ENCODE measurements at regions not wholly inside any gene's neighbourhood (a gene's known extent, or its start where the extent isn't known, plus 50 kb on each side); places are given as distances from the start of the nearest gene placed in this dataset.

- Histone ChIP-seq H3K9me3 (ENCODE audit: control insufficient read depth, insufficient read depth, low read length) (no peaks in the 10 kb centered on the region), H3K4me1 (ENCODE audit: control insufficient read depth, insufficient read depth, low read length) (no peaks in the 10 kb centered on the region), H3K36me3 (ENCODE audit: control insufficient read depth, insufficient read depth, low read length) (no peaks in the 10 kb centered on the region), H3K27me3 (ENCODE audit: control insufficient read depth, insufficient read depth, low read length) (no peaks in the 10 kb centered on the region), H3K27ac (ENCODE audit: low read length) (no peak overlapping the region), H3K4me3 (ENCODE audit: low read length) (no peak overlapping the region)
- no peak for DNase-seq (ENCODE audit: low read depth, low spot score)
These were observed 592.6 kb downstream of the TBC1D4 start for GRCh38 chr13:74889321-74889720.

- Histone ChIP-seq H3K36me3 (ENCODE audit: control insufficient read depth, insufficient read depth, low read length) (no peaks in the 10 kb centered on the region), H3K27me3 (ENCODE audit: control insufficient read depth, insufficient read depth, low read length) (no peaks in the 10 kb centered on the region), H3K4me3 (ENCODE audit: low read length) (no peak overlapping the region), H3K9me3 (ENCODE audit: control insufficient read depth, insufficient read depth, low read length) (no peaks in the 10 kb centered on the region), H3K4me1 (ENCODE audit: control insufficient read depth, insufficient read depth, low read length) (no peaks in the 10 kb centered on the region), H3K27ac (ENCODE audit: low read length) (no peak overlapping the region)
- DNase-seq (ENCODE audit: low read depth, low spot score) = no peak
- WGBS (ENCODE audit: insufficient coverage, insufficient read length) = no CpG with 5 or more reads among the region's 3 CpGs
These were observed 595.5 kb downstream of the TBC1D4 start for GRCh38 chr13:74886502-74886901.

- no peak for DNase-seq (ENCODE audit: low read depth, low spot score)
- no peaks in the 10 kb centered on the region for H3K36me3 ChIP-seq (ENCODE audit: control insufficient read depth, insufficient read depth, low read length)
- no CpG with 5 or more reads among the region's 3 CpGs for WGBS (ENCODE audit: insufficient coverage, insufficient read length)
- H3K4me3 ChIP-seq (ENCODE audit: low read length) = no peak overlapping the region
- H3K4me1 ChIP-seq (ENCODE audit: control insufficient read depth, insufficient read depth, low read length) = no peaks in the 10 kb centered on the region
- H3K27ac ChIP-seq (ENCODE audit: low read length) = no peak overlapping the region
- no peaks in the 10 kb centered on the region for H3K9me3 ChIP-seq (ENCODE audit: control insufficient read depth, insufficient read depth, low read length)
- no peaks in the 10 kb centered on the region for H3K27me3 ChIP-seq (ENCODE audit: control insufficient read depth, insufficient read depth, low read length)
These were observed 598.1 kb downstream of the TBC1D4 start for GRCh38 chr13:74883834-74884233.

- H3K4me1 ChIP-seq (ENCODE audit: control insufficient read depth, insufficient read depth, low read length) = no peaks in the 10 kb centered on the region
- no peaks in the 10 kb centered on the region for H3K36me3 ChIP-seq (ENCODE audit: control insufficient read depth, insufficient read depth, low read length)
- no peak overlapping the region for H3K27ac ChIP-seq (ENCODE audit: low read length)
- no peaks in the 10 kb centered on the region for H3K9me3 ChIP-seq (ENCODE audit: control insufficient read depth, insufficient read depth, low read length)
- no peak for DNase-seq (ENCODE audit: low read depth, low spot score)
- H3K27me3 ChIP-seq (ENCODE audit: control insufficient read depth, insufficient read depth, low read length) = no peaks in the 10 kb centered on the region
- no peak overlapping the region for H3K4me3 ChIP-seq (ENCODE audit: low read length)
These were observed 610.4 kb downstream of the TBC1D4 start for GRCh38 chr13:74871369-74872070.

- Histone ChIP-seq H3K4me1 (ENCODE audit: control insufficient read depth, insufficient read depth, low read length) (no peaks in the 10 kb centered on the region), H3K9me3 (ENCODE audit: control insufficient read depth, insufficient read depth, low read length) (no peaks in the 10 kb centered on the region), H3K4me3 (ENCODE audit: low read length) (no peak overlapping the region), H3K27me3 (ENCODE audit: control insufficient read depth, insufficient read depth, low read length) (no peaks in the 10 kb centered on the region), H3K36me3 (ENCODE audit: control insufficient read depth, insufficient read depth, low read length) (no peaks in the 10 kb centered on the region), H3K27ac (ENCODE audit: low read length) (no peak overlapping the region)
- no CpG with 5 or more reads among the region's 2 CpGs for WGBS (ENCODE audit: insufficient coverage, insufficient read length)
- no peak for DNase-seq (ENCODE audit: low read depth, low spot score)
These were observed 611.1 kb downstream of the TBC1D4 start for GRCh38 chr13:74870865-74871264.

- H3K27ac ChIP-seq (ENCODE audit: low read length) = no peak overlapping the region
- H3K36me3 ChIP-seq (ENCODE audit: control insufficient read depth, insufficient read depth, low read length) = no peaks in the 10 kb centered on the region
- no peak overlapping the region for H3K4me3 ChIP-seq (ENCODE audit: low read length)
- DNase-seq (ENCODE audit: low read depth, low spot score) = no peak
- H3K9me3 ChIP-seq (ENCODE audit: control insufficient read depth, insufficient read depth, low read length) = no peaks in the 10 kb centered on the region
- whole genome bisulfite sequencing (ENCODE audit: insufficient coverage, insufficient read length) = no CpG with 5 or more reads among the region's 2 CpGs
- no peaks in the 10 kb centered on the region for H3K4me1 ChIP-seq (ENCODE audit: control insufficient read depth, insufficient read depth, low read length)
- no peaks in the 10 kb centered on the region for H3K27me3 ChIP-seq (ENCODE audit: control insufficient read depth, insufficient read depth, low read length)
These were observed 612.1 kb downstream of the TBC1D4 start for GRCh38 chr13:74869846-74870245.

GRCh38 chr13:74868049-74868448, 613.9 kb downstream of the TBC1D4 start:
- no peaks in the 10 kb centered on the region for H3K4me1 ChIP-seq (ENCODE audit: control insufficient read depth, insufficient read depth, low read length)
- no peaks in the 10 kb centered on the region for H3K36me3 ChIP-seq (ENCODE audit: control insufficient read depth, insufficient read depth, low read length)
- no peaks in the 10 kb centered on the region for H3K27me3 ChIP-seq (ENCODE audit: control insufficient read depth, insufficient read depth, low read length)
- DNase-seq (ENCODE audit: low read depth, low spot score) = no peak
- H3K4me3 ChIP-seq (ENCODE audit: low read length) = no peak overlapping the region
- no peak overlapping the region for H3K27ac ChIP-seq (ENCODE audit: low read length)
- H3K9me3 ChIP-seq (ENCODE audit: control insufficient read depth, insufficient read depth, low read length) = no peaks in the 10 kb centered on the region

- no peak overlapping the region for H3K4me3 ChIP-seq (ENCODE audit: low read length)
- H3K27ac ChIP-seq (ENCODE audit: low read length) = no peak overlapping the region
- H3K9me3 ChIP-seq (ENCODE audit: control insufficient read depth, insufficient read depth, low read length) = no peaks in the 10 kb centered on the region
- DNase-seq (ENCODE audit: low read depth, low spot score) = no peak
- H3K4me1 ChIP-seq (ENCODE audit: control insufficient read depth, insufficient read depth, low read length) = no peaks in the 10 kb centered on the region
- H3K27me3 ChIP-seq (ENCODE audit: control insufficient read depth, insufficient read depth, low read length) = no peaks in the 10 kb centered on the region
- no peaks in the 10 kb centered on the region for H3K36me3 ChIP-seq (ENCODE audit: control insufficient read depth, insufficient read depth, low read length)
These were observed 614.5 kb downstream of the TBC1D4 start for GRCh38 chr13:74867460-74867859.

- Histone ChIP-seq H3K4me3 (ENCODE audit: low read length) (no peak overlapping the region), H3K27me3 (ENCODE audit: control insufficient read depth, insufficient read depth, low read length) (no peaks in the 10 kb centered on the region), H3K36me3 (ENCODE audit: control insufficient read depth, insufficient read depth, low read length) (no peaks in the 10 kb centered on the region), H3K9me3 (ENCODE audit: control insufficient read depth, insufficient read depth, low read length) (no peaks in the 10 kb centered on the region), H3K4me1 (ENCODE audit: control insufficient read depth, insufficient read depth, low read length) (no peaks in the 10 kb centered on the region), H3K27ac (ENCODE audit: low read length) (no peak overlapping the region)
- DNase-seq (ENCODE audit: low read depth, low spot score) = no peak
- WGBS (ENCODE audit: insufficient coverage, insufficient read length) = no CpG with 5 or more reads among the region's 1 CpG
These were observed 615.9 kb downstream of the TBC1D4 start for GRCh38 chr13:74866101-74866500.

- no peak for DNase-seq (ENCODE audit: low read depth, low spot score)
- Histone ChIP-seq H3K4me3 (ENCODE audit: low read length) (no peak overlapping the region), H3K9me3 (ENCODE audit: control insufficient read depth, insufficient read depth, low read length) (no peaks in the 10 kb centered on the region), H3K36me3 (ENCODE audit: control insufficient read depth, insufficient read depth, low read length) (no peaks in the 10 kb centered on the region), H3K27ac (ENCODE audit: low read length) (no peak overlapping the region), H3K27me3 (ENCODE audit: control insufficient read depth, insufficient read depth, low read length) (no peaks in the 10 kb centered on the region), H3K4me1 (ENCODE audit: control insufficient read depth, insufficient read depth, low read length) (no peaks in the 10 kb centered on the region)
These were observed 616.3 kb downstream of the TBC1D4 start for GRCh38 chr13:74865656-74866055.

GRCh38 chr13:74860789-74861188, 621.2 kb downstream of the TBC1D4 start:
- Histone ChIP-seq H3K4me1 (ENCODE audit: control insufficient read depth, insufficient read depth, low read length) (no peaks in the 10 kb centered on the region), H3K27me3 (ENCODE audit: control insufficient read depth, insufficient read depth, low read length) (no peaks in the 10 kb centered on the region), H3K36me3 (ENCODE audit: control insufficient read depth, insufficient read depth, low read length) (no peaks in the 10 kb centered on the region), H3K27ac (ENCODE audit: low read length) (no peak overlapping the region), H3K9me3 (ENCODE audit: control insufficient read depth, insufficient read depth, low read length) (no peaks in the 10 kb centered on the region), H3K4me3 (ENCODE audit: low read length) (no peak overlapping the region)
- no CpG with 5 or more reads among the region's 1 CpG for WGBS (ENCODE audit: insufficient coverage, insufficient read length)
- no peak for DNase-seq (ENCODE audit: low read depth, low spot score)

Data from iPS DF 6.9 (cell line).